HG02642 (cell line): ENCODE measurements at regions not wholly inside any gene's neighbourhood (a gene's known extent, or its start where the extent isn't known, plus 50 kb on each side); places are given as distances from the start of the nearest gene placed in this dataset.

Source experiments
- ATAC-seq: cut with Tn5 transposase; IDR thresholded peaks from one replicate; pipeline ENCODE4 v1.9.1; 2021; ENCODE audit warnings: mild to moderate bottlenecking; ENCODE audit not compliant: unreplicated experiment, poor library complexity

DNA sequence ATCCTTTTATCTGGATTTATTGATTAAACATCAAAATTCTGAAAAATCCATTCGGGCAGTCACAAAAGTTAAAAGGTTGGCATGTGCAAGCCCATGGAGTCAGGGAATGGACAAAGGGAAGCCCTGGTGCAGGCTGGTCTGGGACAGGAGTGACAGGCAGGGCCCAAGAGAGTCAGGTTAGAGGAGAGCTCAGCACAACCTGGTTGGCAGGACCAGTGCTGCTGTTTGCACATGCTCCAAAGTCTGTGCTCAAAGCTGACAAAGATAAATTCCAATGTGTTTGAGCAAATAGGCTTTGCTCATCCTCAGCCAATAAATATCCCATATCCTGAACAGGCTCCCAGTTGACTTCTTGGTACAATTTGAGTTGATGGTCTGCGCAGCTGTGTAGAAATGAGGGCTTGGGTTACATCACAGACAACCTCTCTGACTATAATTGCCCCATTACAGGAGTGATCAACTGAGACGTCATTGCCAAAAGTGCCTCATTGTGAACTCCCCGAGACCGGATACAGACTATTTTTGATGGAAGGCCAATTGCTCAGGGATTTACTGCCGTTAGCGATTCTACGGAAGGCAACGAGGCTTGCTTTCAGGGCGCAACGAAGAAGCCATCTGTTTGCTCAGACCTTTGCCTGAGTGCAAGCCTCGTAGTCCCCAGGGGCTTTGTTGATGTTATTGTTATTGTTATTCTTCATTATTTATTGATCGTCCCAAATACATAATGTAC lies 1008.1 kb upstream of the TENM3 start:
- ATAC-seq = no peak

GRCh38 chr4:181245326-181245725 lies 997.9 kb upstream of the TENM3 start:
- ATAC-seq = no peak

- ATAC-seq = no peak
Observed at GRCh38 chr4:181249031-181249430, 994.2 kb upstream of the TENM3 start.

DNA sequence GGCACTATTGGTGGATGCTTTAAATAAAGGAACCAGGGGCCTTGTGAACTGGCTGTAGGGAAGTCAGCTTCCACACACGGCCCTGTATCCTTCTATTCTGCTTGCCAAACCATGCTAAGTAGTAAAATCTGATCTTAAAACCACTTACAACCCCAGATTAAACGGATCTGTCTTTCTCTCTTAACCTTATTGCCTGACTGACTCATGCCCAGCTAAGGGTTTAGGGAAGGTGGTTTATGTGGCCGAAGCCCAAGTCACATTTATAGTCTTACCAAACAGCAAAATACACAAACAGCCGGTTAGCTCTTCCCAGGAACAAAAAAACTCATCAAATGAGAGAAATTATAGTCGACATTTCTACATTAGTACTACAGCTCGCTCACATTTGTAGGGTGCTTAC lies 988.4 kb upstream of the TENM3 start:
- no peak for ATAC-seq

GRCh38 chr4:181258569-181258968 lies 984.6 kb upstream of the TENM3 start:
- no peak for ATAC-seq

GRCh38 chr4:181259081-181259709 lies 984.0 kb upstream of the TENM3 start:
- no peak for ATAC-seq

GRCh38 chr4:181261279-181261678 lies 981.9 kb upstream of the TENM3 start:
- ATAC-seq = no peak

- no peak for ATAC-seq
Observed at GRCh38 chr4:181264893-181265292, 978.3 kb upstream of the TENM3 start.

DNA sequence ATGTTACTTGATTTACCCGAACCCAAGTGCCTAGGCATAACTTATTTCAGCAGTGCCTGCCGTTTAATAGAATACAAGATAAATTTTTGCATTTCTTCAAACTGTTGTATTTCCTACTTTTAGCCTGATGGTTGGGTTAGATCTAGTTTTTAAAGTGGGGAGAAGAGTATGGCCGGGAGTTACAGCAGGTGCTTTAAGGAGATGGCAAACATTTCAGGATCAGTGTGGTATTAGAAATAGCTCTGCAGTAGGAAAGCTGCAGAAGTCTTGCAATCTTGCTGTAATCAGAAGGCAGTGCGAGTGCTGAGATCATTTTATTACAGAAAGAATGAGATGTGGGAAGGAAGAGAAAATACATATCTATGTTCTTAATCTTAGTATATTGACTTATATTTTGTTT lies 977.8 kb upstream of the TENM3 start:
- ATAC-seq = no peak

DNA sequence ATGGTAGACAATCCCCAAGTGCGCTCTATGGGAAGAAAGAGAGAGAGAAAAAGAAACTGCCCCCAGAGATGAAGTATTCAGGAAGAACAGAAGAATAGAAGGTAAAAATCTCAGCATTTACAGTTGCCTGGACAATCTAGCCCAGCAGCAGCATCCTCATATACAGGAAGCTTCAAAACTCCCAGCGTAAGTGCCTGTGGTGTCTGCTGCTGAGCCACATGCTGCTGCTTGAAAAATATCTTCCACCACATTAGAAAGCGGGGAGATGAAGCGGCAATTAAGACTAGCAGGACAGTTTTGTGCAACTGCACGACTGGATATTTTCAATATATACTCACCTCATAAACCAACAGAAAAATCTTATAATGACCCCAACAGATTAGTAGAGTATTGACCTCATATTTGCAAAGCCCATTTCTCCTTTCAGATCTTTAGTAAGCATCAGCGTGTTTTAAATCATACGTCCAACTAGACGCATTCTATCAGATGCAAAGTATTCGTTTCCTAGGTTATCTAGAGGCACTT lies 972.0 kb upstream of the TENM3 start:
- no peak for ATAC-seq

- ATAC-seq = no peak
Observed at GRCh38 chr4:181272422-181272821, 970.8 kb upstream of the TENM3 start.

DNA sequence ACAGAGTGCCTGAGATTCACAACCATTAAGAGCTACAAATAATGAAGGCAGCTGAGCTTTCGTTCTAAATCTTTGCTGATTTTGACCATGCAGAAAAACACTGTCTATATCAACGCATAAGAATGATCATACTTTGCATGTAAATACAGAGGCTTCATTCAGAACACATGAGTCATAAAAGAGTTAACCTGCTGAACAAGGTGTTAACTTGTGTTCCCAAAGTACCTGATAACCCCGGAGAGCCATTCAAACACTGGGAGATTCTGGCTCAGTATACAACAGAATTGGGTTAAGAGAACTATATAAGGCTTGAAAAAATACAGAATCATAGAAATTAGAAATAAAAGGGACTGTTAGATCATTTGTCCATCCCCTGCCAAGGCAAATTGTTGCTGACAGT lies 964.3 kb upstream of the TENM3 start:
- no peak for ATAC-seq

DNA sequence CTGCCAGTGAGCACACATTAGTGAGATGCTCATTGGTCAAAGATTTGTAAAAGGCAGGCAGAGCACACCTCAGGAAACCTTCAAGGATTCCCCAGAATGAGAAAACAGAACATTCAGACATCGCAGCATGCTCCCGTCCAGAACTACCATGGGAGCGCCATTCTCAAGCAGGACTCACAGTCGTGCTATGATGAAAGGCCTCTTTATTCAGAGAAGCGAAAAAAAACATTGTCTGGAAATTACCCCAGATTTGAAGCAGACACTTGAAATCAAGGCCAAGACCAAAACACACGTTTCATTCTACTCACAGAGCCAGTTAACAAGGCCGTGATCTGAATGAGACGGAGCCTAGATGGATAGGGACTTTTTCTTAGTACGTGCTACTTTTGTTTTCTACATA lies 961.8 kb upstream of the TENM3 start:
- ATAC-seq = no peak

DNA sequence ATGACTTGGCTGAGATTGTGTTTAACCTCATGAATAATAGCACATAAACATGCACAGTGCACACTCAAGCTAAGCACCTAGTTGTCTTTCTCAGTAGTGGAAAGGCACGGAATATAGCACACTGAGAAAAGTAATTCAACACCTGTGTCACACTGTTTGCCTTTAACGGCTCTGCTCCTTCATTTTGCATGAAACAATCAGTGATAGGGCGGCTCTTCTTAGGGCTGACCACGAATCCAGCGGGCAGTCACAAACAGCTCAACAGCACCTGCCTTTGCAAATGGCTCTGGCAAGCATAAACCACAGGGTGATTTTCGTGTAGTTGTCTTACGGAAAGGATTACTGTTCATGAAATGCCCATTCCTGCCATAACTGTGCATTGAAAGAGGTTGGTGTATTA lies 954.0 kb upstream of the TENM3 start:
- no peak for ATAC-seq

DNA sequence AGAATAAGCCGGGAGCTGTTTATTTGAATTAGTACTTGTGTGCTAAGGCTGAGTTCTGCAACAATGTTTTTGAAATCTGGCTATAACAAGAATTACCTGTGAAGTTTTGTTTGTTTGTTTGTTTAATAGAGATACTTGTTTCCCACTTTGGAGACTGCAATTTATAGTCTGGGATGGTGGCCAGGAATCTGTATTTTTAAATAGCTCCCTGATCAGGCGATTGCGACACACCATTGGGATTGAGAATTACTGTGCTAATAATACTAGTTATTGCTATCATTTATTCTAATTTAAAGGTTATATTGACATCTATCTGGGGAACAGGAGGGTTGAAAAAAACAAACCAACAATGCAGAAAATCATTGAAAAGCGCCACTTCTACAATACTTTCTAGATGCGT lies 951.6 kb upstream of the TENM3 start:
- ATAC-seq = no peak

DNA sequence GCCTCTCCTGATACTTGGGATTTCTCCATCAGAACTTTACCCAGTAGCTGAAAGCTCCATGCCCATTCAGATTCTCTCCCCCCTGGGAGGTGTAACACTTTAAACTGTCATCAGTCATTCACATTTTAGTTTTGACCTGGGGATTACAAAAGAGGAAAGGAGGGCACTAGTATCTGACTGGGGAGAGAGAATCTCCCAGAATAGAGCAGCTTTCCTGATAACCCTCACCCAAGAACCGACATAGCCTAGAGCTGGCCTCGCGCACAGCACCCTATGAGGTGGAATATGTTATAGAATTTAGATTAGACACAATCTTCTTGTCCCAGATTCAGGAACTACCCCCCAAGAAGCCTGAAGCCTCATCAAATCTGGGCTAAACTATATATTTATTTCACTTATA lies 950.2 kb upstream of the TENM3 start:
- ATAC-seq = no peak

GRCh38 chr4:181293541-181293940 lies 949.7 kb upstream of the TENM3 start:
- ATAC-seq = no peak

DNA sequence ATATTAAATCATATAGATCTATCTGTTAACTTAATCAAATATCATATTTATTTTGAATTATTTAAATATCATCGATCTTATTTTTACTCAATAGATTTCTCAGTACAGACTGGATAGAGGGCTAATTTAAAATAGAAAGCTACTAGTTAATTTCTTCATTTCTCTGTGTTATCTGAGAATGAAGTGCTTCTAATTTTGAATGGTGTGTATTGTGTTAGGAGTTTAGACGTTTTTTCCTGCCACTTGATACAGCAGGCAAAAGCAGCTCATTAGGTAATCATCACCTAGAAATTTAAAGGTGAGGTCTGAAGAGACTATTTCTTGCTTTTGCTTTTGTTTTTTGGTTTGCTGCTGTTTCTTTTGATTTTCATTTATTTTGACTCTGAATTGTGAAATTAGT lies 948.8 kb upstream of the TENM3 start:
- no peak for ATAC-seq

GRCh38 chr4:181301735-181302710 lies 941.2 kb upstream of the TENM3 start:
- ATAC-seq = no peak

DNA sequence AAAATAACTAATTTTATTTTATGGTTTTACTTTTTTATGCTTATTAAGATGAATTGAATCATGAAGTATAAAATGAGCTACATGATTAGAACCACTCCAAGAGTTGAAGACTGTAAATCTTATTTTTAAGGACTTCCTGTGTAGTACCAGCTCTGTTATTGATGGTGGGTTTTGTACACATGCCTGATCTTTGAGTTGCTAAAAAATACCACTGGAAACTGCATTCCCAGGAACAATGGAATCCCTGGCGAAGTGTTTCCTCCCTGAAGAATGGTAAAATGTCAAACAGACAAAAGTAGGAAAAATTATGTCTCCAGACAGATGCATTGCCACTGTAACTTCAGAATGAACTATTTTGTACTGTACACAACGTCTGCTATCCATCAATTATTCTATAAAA lies 935.4 kb upstream of the TENM3 start:
- ATAC-seq = no peak
